NB4 (cell line): ENCODE measurements at regions not wholly inside any gene's neighbourhood (a gene's known extent, or its start where the extent isn't known, plus 50 kb on each side); places are given as distances from the start of the nearest gene placed in this dataset.

Experiments used
- DNase-seq: peaks from one replicate; pipeline ENCODE4 v3.0.0; 2010; ENCODE audit warnings: low read depth
- H3K4me3 ChIP-seq: one replicate; pipeline ENCODE4 v1.5.1; 2011; ENCODE audit warnings: mild to moderate bottlenecking, low read depth, low read length, moderate library complexity
- CTCF ChIP-seq: IDR thresholded peaks from one replicate; pipeline ENCODE4 v1.5.1; 2012; ENCODE audit warnings: low read depth, low read length
- MAX ChIP-seq: IDR thresholded peaks from 2 replicates; pipeline ENCODE4 v1.6.1; 2011; ENCODE audit warnings: low read depth, low read length
- MYC ChIP-seq: IDR thresholded peaks from 2 replicates; pipeline ENCODE4 v1.6.1; 2011; ENCODE audit warnings: low read depth, low read length
- POLR2A ChIP-seq: IDR thresholded peaks from 2 replicates; pipeline ENCODE4 v1.6.1; 2011; ENCODE audit warnings: mild to moderate bottlenecking; ENCODE audit not compliant: insufficient read length; ENCODE audit errors: extremely low read depth

GRCh38 chr16:73354434-73354833 is 306.5 kb upstream of the ZFHX3 start:
- TF ChIP-seq MYC (no peak), POLR2A (no peak)
- no peak overlapping the region for H3K4me3 ChIP-seq
- DNase-seq = no peak

DNA sequence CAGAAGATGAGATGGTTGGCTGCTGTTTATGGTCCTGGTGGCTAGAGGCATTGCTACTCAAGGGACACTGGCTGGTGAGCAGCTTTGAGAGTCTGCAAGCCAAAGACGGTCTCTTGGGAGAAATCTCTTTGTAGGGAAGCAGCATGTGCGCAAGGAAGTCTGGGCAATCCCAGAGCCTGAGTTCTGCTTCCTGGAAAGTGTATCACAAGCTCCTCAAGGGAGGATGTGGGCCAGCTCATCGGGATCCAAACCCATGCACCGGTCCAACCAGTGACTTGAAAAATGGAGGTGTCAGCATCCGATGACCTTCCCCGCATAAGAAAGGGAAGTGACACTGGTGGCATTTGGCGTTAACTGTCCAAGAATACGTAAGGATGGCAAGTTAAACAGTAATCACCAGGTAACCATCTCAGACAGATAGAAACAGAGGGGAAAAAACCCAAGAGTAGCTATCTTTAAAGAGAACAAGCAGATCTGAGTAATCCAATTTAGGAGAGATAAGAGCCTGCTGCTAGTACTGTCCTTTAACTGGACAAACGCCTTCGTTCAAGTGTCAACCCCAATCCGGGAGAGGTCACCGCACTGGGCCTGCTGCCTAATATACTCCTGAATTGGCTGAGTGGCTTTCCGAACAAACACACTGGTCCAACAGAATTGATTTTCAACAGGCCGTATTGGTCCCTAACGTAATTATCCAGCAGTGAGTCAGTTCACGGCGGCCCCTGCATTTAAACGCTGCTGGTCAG is 303.0 kb upstream of the ZFHX3 start:
- DNase-seq = no peak
- no peak overlapping the region for H3K4me3 ChIP-seq
- TF ChIP-seq POLR2A (no peak), MAX (no peak), MYC (no peak), CTCF (no peak)

DNA sequence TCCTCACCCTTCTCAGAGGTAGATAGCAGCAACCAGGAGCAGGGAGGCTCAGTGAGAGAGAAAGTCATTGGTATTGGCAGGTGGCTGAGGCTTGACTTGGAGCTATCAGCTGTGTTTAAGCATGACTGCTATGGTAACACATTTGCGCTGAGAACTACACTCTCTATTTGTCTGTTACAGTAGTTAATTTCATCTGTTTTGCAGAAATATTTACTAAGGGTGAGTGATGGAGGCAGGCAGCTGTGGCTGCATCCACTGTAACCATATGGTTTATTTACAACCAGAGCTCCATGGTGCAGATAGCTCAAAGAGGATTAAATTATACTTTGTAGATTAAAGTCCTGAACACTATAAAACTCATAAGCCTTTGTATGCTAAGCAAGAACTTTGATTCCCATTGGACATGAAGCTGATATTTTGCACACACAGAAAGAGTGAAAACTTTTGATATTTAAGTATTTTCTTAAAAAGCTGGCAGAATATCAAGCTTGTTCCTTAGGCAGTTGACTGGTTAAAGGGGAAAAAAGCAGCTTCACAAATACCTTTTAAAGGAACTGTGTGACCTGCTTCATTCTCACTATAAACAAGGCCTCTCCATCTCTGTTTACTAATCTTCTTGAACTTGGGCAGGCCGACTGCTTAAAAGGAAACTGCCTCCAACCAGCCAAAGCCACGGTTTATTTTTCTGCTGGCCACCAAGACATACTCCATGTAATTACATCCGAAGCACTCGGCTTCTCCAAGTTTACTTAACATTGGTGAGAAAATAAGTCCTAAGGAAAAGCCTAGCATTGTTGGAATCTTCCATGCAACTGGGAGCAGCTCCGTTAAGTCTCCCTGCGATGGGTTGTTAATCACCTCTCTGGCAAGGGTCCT is 299.8 kb upstream of the ZFHX3 start:
- DNase-seq = no peak
- TF ChIP-seq MAX (no peak), MYC (no peak)
- no peak overlapping the region for H3K4me3 ChIP-seq

DNA sequence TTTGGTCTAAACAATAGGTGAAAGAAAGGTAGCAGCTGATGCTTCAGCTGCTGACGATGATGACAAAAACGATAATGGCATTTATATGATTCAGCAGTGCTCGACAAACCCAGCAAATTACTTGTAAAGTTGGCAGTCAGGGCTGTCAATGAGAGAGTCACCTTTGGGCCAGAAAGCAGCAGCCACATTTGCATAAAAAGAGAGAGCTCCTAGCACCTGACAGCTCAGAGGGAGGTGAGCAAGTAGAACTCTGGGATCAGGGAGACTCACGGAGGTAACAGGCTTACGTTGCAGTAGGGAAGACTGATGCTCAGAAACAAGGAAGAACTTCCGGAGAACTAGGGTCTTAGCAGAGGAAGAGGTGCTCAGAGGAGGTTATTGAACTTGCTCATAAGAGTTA is 291.9 kb upstream of the ZFHX3 start:
- H3K4me3 ChIP-seq = no peak overlapping the region
- no peak for DNase-seq
- no peak for TF ChIP-seq MYC
- TF ChIP-seq CTCF = no peak
- TF ChIP-seq POLR2A = no peak
- TF ChIP-seq MAX = no peak

- no peak for TF ChIP-seq POLR2A
- TF ChIP-seq MAX = no peak
- no peak for TF ChIP-seq MYC
- TF ChIP-seq CTCF = no peak
- peak; percentile 67 for DNase-seq
These were observed 289.7 kb upstream of the ZFHX3 start for GRCh38 chr16:73337373-73338296.

DNA sequence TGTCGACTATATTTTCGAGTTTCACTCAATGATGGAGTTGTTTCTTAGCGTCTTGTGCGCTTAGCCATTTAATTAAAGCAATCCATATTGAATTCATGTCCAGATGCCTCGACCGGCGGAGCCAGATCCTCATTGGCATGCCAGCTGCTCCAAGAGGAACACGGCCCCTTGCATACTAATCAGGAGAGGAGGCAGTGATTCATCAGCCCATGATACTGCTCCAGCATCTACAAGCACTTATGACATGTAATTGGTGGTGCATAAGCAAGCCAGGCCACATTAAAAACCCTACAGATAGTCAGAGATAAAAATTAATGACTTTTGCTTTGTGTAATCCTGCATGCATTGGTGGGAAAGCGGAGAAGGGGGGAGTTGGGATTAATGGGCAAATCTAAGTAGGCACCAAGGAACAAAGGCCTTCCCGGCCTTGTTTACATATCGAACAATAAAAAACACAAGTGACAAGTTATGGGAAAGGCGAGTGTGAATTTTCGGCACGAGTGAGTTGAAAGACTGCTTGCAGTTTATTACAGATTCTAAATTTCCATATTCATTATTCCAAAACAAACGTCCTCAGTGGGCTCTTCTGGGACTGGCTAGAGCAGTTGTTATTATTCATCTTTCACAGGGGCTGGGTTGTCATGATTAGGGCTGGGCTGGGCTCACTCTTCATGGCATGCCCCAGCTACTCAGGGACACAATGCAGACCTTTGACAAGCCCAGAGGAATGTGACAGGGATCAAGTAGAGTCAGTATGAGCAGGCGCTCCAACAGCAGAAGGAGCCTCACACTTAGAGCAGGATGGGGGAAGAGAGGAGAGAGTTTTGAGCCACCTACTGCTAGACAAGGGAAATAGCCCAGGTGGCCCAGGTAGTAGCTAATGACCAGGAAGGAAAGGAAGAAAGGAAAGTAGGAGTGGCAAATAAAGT is 281.7 kb upstream of the ZFHX3 start:
- no peak overlapping the region for H3K4me3 ChIP-seq
- DNase-seq = no peak
- TF ChIP-seq MYC (no peak), POLR2A (no peak), MAX (no peak), CTCF (no peak)

More at GRCh38 chr16:73337373-73338296, 289.7 kb upstream of the ZFHX3 start:
- H3K4me3 ChIP-seq = no peak overlapping the region
